GM13977 (cell line): ENCODE measurements at regions not wholly inside any gene's neighbourhood (a gene's known extent, or its start where the extent isn't known, plus 50 kb on each side); places are given as distances from the start of the nearest gene placed in this dataset.
"Not testable (repeated sequence)": the region's sequence is repeated elsewhere in the genome, so short reads cannot be mapped to it uniquely, and the experiment has no call there.

ENCODE experiments used
- DNase-seq: peaks from one replicate; pipeline ENCODE4 v3.0.0; 2012; ENCODE audit warnings: low spot score
- CTCF ChIP-seq: IDR thresholded peaks from 2 replicates; pipeline ENCODE4 v1.5.1; 2012; ENCODE audit warnings: mild to moderate bottlenecking, control low read depth; ENCODE audit not compliant: insufficient read depth; ENCODE audit errors: extremely low read depth, missing control alignments
- in situ Hi-C: fragments of 300-500 bp; cut with MboI; formaldehyde crosslinking; loops from one replicate; pipeline ENCODE4 v1.12.0; 2022; ENCODE audit warnings: low sequenced_read_pairs, low pct_unique_long_range_greater_than_20kb, mixed read lengths, inconsistent platforms; ENCODE audit not compliant: unreplicated experiment

- DNase-seq = no peak
- no peak for TF ChIP-seq CTCF
- in situ Hi-C loops = no loop called here
These were observed 445.8 kb upstream of the ADGRB3 start for GRCh38 chr6:68189217-68189815.

GRCh38 chr6:68186870-68187269 is 448.2 kb upstream of the ADGRB3 start:
- no peak for TF ChIP-seq CTCF
- in situ Hi-C loops = no loop called here
- no peak for DNase-seq

- TF ChIP-seq CTCF = no peak
- in situ Hi-C loops = no loop called here
- DNase-seq = no peak
These were observed 452.7 kb upstream of the ADGRB3 start for GRCh38 chr6:68182386-68182785.

GRCh38 chr6:68181027-68181426 is 454.1 kb upstream of the ADGRB3 start:
- in situ Hi-C loops, DNase-seq: not testable (repeated sequence)

GRCh38 chr6:68173616-68174015 is 461.5 kb upstream of the ADGRB3 start:
- TF ChIP-seq CTCF = no peak
- in situ Hi-C loops = no loop called here
- no peak for DNase-seq

- DNase-seq = no peak
- in situ Hi-C loops = no loop called here
- TF ChIP-seq CTCF = no peak
These were observed 465.2 kb upstream of the ADGRB3 start for GRCh38 chr6:68169922-68170321.

GRCh38 chr6:68167604-68168003 is 467.5 kb upstream of the ADGRB3 start:
- in situ Hi-C loops = no loop called here
- DNase-seq = no peak

GRCh38 chr6:68160812-68161211 is 474.3 kb upstream of the ADGRB3 start:
- DNase-seq, in situ Hi-C loops: not testable (repeated sequence)

More at GRCh38 chr6:68167604-68168003, 467.5 kb upstream of the ADGRB3 start:
- no peak for TF ChIP-seq CTCF
